SKM-1 (cell line): ENCODE measurements at regions not wholly inside any gene's neighbourhood (a gene's known extent, or its start where the extent isn't known, plus 50 kb on each side); places are given as distances from the start of the nearest gene placed in this dataset.
"Not testable (repeated sequence)": the region's sequence is repeated elsewhere in the genome, so short reads cannot be mapped to it uniquely, and the experiment has no call there.

ENCODE experiments used
- DNase-seq: peaks from one replicate; lab custom pipeline; 2025; ENCODE audit not compliant: unreplicated experiment; lab: John Stamatoyannopoulos, UW

DNA sequence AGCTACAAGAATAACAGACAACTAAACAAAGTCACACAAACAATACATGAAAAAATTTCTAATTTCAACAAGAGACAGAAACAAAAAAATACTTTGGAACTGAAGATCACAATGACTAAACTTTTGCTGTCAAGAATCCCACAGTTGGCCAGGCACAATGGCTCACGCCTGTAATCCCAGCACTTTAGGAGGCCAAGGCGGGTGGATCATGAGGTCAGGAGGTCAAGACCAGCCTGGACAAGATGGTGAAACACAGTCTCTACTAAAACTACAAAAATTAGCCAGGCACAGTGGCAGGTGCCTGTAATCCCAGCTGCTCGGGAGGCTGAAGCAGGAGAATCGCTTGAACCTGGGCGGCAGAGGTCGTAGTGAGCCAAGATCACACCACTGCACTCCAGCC, 861.6 kb downstream of the UQCRFS1 start:
- not testable (repeated sequence) for DNase-seq

DNA sequence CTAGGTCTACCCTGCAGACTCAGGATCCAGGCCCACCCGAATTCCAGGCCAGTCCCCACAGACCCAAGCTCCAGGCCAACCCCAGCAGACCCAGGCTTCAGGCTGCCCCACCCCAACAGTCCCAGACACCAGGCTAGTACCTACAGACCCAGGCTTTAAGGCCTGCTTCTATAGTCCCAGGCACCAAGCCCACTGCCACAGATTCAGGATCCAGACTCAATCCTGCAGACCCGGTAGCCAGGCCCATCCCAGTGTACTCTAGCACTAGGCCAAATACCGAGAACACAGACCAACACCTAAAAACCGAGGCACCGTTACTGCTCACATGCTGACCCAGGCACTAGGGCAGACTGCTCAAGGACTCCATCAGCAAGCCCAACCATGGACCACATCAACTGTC, 862.3 kb downstream of the UQCRFS1 start:
- DNase-seq, result no peak

DNA sequence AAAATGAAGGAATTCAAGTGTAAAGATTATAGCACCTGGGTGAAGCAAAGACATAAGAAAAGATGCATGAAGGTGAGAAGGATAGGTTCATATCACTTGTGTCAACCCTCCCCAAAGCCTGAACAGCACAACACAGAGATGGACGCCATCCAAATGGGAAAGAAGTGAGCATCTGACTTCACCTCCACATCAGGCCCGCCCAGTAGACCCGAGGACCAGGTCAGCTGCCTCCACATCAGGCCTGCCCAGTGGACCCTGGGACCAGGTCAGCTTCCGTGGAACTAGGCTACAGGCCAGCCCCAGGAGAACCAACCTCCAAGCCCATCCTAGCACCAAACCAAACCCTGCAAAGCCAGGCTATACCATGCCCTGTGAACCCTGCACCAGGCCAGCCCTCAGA, 862.9 kb downstream of the UQCRFS1 start:
- DNase-seq, result no peak

- no peak for DNase-seq
Measured at GRCh38 chr19:28349604-28350003, 863.3 kb downstream of the UQCRFS1 start.

DNA sequence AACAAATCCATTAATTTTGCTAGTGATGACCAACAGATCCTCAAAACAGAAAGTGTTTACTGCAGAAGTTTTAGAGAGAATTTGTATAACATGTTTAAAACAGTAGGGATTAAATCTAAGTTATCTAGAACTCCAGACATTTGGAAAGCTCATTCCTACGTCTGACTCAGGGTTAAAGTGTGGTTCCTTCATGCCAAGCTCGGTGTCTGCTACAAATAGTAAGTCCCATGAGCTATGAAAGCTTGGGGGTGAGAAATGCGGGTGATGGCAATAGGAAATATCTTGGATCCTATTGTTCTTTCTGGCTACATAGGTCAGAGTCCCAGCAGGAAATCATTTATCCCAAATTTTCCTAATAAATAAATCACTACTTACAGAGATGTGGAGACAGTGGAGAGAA, 867.1 kb downstream of the UQCRFS1 start:
- DNase-seq, result no peak

DNA sequence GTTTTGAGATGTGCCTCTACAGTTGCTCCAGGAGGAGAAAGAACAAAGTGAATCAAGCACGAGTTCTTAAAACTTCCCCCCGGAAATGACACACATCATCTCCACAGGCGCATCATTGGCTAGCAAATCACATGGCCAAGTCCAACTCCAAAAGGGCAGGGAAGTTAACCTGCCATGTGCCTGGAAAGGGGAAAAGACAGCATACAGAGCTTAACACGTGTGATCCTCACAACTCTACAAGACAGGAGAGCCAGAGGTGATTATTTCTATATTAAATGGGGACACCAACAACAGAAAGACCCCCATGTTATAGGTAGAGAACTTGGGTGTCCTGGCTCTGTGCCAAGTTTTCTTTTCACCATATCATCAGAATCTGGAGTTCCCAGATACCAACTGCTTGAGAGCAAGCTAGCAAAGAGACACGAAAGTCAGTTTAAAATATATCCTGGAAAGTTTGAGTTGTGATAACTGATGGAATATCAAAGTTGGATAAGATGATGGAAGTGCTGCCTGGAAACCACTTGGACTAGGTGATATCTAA, 871.1 kb downstream of the UQCRFS1 start:
- no peak for DNase-seq

- DNase-seq, result no peak
Measured at GRCh38 chr19:28334419-28334818, 878.5 kb downstream of the UQCRFS1 start.

DNA sequence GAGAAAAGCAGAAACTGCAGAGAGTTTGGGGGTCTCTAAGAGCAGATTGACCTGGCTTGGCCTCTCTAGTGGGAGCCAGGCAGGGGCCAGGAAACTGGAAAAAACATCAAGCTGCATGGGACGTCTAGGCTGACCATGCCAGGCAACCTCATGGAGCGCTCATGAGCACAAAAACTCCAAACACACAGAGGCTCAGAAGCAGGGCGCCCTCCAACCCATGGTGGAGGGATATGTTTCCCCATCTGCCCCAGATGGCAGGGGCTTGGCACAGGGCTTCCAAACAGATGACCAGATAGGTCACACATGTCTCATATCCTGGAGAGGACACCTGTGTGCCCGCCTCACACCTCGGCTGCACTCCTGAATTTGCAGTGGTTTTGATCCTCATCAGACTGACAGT, 879.0 kb downstream of the UQCRFS1 start:
- no peak for DNase-seq

- DNase-seq, result no peak
Measured at GRCh38 chr19:28332886-28333285, 880.1 kb downstream of the UQCRFS1 start.

- DNase-seq, result no peak
Measured at GRCh38 chr19:28332351-28332750, 880.6 kb downstream of the UQCRFS1 start.

DNA sequence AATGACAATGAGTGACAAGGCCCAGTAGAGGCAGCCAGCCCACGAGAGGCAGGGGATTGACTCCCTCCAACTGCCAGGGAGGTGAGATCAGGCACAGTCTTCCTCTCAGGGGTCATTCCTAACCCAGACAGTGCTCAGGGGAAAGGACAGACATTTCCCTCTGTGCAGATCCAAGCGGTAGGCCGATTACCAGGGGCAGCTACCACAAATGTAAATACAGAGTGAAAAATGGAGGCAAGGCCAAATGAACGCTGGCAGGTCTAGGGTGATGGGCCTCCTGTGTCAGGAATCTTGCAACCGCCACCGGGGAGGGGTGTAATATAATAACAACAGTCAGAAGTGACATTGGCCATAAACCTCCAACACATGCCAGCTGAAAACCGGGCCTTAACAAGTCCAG, 881.4 kb downstream of the UQCRFS1 start:
- no peak for DNase-seq

DNA sequence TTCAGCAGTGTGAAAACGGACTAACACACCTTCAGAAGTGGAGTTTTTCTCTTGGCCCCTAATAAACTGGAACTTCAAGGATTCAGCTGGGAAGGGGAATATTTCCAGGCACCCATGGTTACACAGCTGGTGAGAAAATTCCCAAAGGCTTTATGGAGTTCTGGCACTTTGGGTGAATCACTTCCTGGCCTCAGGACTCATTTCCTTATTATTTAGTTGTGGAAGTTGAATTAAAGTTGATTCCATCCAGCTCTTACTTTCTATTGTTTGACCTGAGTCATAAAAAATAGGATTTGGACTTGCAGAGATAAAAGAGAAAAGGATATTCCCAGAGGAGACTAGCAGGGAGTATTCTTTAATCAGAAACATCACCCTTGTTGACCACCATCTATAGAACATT, 882.1 kb downstream of the UQCRFS1 start:
- DNase-seq, result no peak

- no peak for DNase-seq
Measured at GRCh38 chr19:28329429-28329828, 883.5 kb downstream of the UQCRFS1 start.

DNA sequence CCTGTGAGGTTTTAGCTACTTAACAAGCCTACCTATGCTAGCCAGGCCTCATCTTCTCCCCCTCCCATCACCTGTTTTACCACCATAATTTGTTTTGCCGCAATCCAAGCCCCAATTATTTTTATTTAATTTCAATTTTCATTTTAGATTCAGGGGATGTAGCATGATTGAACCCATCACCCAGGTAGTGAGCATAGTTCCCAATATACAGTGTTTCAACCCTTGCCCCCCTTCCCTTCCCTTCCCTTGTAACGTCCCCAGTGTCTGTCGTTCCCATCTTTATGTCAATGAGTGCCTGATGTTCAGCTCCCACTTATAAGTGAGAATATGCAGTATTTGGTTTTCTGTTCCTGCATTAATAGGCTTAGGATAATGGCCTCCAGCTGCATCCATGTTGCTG, 885.0 kb downstream of the UQCRFS1 start:
- no peak for DNase-seq

- DNase-seq, result no peak
Measured at GRCh38 chr19:28326746-28327145, 886.2 kb downstream of the UQCRFS1 start.

GRCh38 chr19:28324275-28325060, 888.5 kb downstream of the UQCRFS1 start:
- DNase-seq, result no peak

DNA sequence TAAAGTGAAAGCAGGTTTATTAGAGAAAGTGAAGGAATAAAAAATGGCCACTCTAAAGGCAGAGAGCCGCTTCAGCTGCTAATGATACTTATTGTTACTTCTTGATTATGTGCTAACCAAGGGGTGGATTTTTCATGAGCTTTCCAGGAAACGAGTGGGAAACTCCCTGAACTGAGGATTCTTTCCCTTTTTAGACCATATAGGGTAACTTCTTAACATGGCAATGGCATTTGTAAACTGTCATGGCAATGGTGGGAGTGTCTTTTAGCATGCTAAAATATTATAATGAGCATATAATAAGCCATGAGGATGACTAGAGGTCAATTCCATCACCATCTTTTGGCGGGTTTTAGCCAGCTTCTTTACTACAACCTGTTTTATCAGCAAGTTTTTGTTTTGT, 890.0 kb downstream of the UQCRFS1 start:
- DNase-seq, result no peak

GRCh38 chr19:28322491-28322890, 890.5 kb downstream of the UQCRFS1 start:
- no peak for DNase-seq

DNA sequence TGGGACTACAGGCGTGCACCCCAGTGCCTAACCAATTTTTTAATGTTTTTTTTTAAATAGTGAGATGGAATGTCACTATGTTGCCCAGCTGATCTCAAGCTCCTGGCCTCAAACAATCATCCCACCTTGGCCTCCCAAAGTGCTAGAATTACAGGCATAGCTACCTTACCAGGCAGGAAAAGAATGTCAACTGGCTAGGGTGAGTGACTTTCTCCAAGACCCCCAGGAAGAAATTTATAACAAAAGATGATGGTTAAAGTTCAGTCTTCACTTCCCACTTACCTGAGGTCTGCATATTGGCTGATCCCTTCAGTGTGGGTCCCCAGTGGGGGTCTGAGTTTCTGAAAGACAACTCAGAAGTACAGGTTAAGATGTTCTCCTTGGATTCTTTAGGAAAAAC, 893.0 kb downstream of the UQCRFS1 start:
- DNase-seq, result no peak

- no peak for DNase-seq
Measured at GRCh38 chr19:28319227-28319626, 893.7 kb downstream of the UQCRFS1 start.

DNA sequence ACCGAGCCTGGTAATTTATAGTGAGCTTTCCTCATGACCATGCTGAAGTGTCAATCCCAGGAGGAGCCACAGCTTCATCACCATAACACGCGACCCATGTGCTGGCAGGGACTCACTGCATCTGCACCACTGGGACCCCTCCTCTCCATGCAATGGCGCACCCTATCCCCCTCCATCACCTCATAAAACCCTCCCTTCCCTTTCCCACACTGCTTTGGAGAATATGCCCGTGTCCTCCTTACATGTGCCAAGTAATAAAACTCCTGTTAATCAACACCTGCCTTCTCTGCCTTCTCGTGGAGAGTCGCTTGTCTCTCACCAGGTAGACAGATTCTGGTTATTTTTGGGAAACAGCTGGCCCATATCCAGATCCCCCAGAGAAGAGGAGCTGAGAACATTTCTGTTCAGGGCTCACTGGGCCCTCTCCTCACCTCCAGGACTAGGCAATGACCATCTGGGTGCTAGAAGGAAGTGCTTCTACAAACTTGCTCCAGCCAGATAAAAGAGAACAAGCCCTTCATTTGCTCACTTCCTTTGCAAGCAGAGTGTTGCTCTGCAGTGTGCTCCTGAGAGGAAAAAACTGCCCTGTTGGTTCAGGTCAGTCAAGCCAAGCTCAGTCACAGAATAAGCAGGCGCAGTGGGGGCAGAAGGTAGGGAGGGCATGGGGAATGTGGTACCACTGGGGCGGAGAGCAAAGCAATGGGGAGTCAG, 894.3 kb downstream of the UQCRFS1 start:
- no peak for DNase-seq

GRCh38 chr19:28316464-28316863, 896.5 kb downstream of the UQCRFS1 start:
- no peak for DNase-seq
